ENCODE measurements at regions not wholly inside any gene's neighbourhood (a gene's known extent, or its start where the extent isn't known, plus 50 kb on each side); places are given as distances from the start of the nearest gene placed in this dataset.

GRCh38 chr10:3009341-3009740, 58.0 kb upstream of the PFKP start:
- Mint-ChIP-seq H3K36me3 (ENCODE audit: low read depth) (no peaks in the 10 kb centered on the region), H3K4me3 (no peak overlapping the region), H3K27me3 (ENCODE audit: insufficient read depth) (peaks cover 21% of the 10 kb centered on the region), H3K27ac (no peak overlapping the region), H3K4me1 (ENCODE audit: low read depth) (no peaks in the 10 kb centered on the region), H3K9me3 (no peaks in the 10 kb centered on the region)
- DNase-seq: no peak
- TF ChIP-seq CTCF (IDR thresholded peaks at IDR 0.05): no peak

DNA sequence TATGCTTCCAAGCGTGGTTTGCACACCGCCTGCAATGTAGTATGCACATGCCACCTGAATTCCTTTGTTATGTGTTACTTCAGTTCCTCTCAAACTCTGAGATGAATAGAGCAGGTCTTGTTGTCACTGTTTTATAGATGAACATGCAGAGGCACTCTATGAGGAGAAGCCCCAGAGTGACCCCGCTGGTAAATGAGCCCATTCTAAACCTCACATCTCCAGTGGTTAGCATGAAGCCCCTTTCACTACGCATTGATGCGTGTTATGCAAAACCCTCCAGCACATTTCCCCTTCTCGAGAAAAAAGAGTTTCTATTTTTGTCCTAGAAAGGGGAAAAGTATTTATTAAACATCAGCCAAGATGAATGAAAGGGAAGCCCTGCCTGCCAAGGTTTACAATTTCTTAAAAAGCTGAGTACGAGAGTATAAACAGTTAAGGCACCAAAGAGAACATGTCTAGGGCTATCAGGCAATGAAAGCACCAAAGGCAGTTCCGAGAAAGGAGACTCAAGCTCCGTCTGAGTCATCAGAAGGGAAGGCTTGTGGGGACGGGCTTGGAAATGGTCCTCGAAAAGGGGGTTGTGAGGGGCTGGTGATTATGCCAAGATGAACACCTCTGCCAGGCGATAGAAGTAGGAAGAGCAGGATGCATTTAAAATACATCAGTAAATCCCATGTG, 58.7 kb upstream of the PFKP start:
- no peak for DNase-seq
- Mint-ChIP-seq H3K4me1 (ENCODE audit: low read depth) (no peaks in the 10 kb centered on the region), H3K27ac (no peak overlapping the region), H3K36me3 (ENCODE audit: low read depth) (no peaks in the 10 kb centered on the region), H3K9me3 (no peaks in the 10 kb centered on the region), H3K27me3 (ENCODE audit: insufficient read depth) (peaks cover 24% of the 10 kb centered on the region), H3K4me3 (no peak overlapping the region)
- no peak for TF ChIP-seq CTCF (IDR thresholded peaks at IDR 0.05)

GRCh38 chr10:3006607-3007006, 60.7 kb upstream of the PFKP start:
- DNase-seq: no peak
- peaks cover 15% of the 10 kb centered on the region for H3K27me3 Mint-ChIP-seq (ENCODE audit: insufficient read depth)
- no peaks in the 10 kb centered on the region for H3K36me3 Mint-ChIP-seq (ENCODE audit: low read depth)
- no peaks in the 10 kb centered on the region for H3K9me3 Mint-ChIP-seq
- TF ChIP-seq CTCF (IDR thresholded peaks at IDR 0.05): no peak
- no peaks in the 10 kb centered on the region for H3K4me1 Mint-ChIP-seq (ENCODE audit: low read depth)
- no peak overlapping the region for H3K4me3 Mint-ChIP-seq
- H3K27ac Mint-ChIP-seq: no peak overlapping the region

DNA sequence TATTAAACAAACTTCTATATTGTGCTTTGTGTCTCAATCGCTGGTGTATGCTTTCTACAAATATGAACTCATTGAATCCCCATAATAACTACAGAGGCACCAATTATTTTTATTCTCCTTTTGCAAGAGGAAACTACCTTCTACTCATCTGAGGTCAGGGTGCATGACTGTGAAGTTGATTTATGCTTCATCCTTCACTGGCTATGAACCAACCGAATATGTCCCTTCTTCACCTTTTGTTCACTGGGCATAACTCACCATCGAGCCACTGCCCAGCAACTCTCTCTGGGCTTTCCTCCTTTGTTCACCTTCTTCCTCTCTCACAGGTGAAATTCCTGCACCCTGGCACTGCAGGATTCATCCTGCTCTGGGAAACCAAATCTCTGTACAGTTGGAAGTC, 61.3 kb upstream of the PFKP start:
- TF ChIP-seq CTCF (IDR thresholded peaks at IDR 0.05): no peak
- Mint-ChIP-seq H3K36me3 (ENCODE audit: low read depth) (no peaks in the 10 kb centered on the region), H3K27me3 (ENCODE audit: insufficient read depth) (peaks cover 17% of the 10 kb centered on the region), H3K27ac (no peak overlapping the region), H3K9me3 (no peaks in the 10 kb centered on the region), H3K4me1 (ENCODE audit: low read depth) (no peaks in the 10 kb centered on the region), H3K4me3 (no peak overlapping the region)
- no peak for DNase-seq

- Mint-ChIP-seq H3K9me3 (no peaks in the 10 kb centered on the region), H3K4me3 (no peak overlapping the region), H3K4me1 (ENCODE audit: low read depth) (no peaks in the 10 kb centered on the region), H3K27me3 (ENCODE audit: insufficient read depth) (peaks cover 21% of the 10 kb centered on the region), H3K27ac (no peak overlapping the region), H3K36me3 (ENCODE audit: low read depth) (no peaks in the 10 kb centered on the region)
- no peak for TF ChIP-seq CTCF (IDR thresholded peaks at IDR 0.05)
- DNase-seq: no peak
Observed at GRCh38 chr10:3002304-3002703, 65.0 kb upstream of the PFKP start.

GRCh38 chr10:3000048-3000447, 67.3 kb upstream of the PFKP start:
- H3K4me1 Mint-ChIP-seq (ENCODE audit: low read depth): no peaks in the 10 kb centered on the region
- H3K4me3 Mint-ChIP-seq: no peak overlapping the region
- peaks cover 31% of the 10 kb centered on the region for H3K27me3 Mint-ChIP-seq (ENCODE audit: insufficient read depth)
- no peak for TF ChIP-seq CTCF (IDR thresholded peaks at IDR 0.05)
- no peaks in the 10 kb centered on the region for H3K9me3 Mint-ChIP-seq
- H3K36me3 Mint-ChIP-seq (ENCODE audit: low read depth): no peaks in the 10 kb centered on the region
- no peak overlapping the region for H3K27ac Mint-ChIP-seq
- DNase-seq: no peak

Measured in HFFc6 (cell line).